Fibroblast of pulmonary artery (primary cell): ENCODE measurements at regions not wholly inside any gene's neighbourhood (a gene's known extent, or its start where the extent isn't known, plus 50 kb on each side); places are given as distances from the start of the nearest gene placed in this dataset.

ENCODE experiments used
- DNase-seq: peaks from one replicate; pipeline ENCODE4 v3.0.0-alpha.2; 2010; ENCODE audit warnings: low read depth
- H3K4me3 ChIP-seq: replicated peaks from 2 replicates; pipeline ENCODE4 v1.5.1; 2011; ENCODE audit warnings: low read depth, mild to moderate bottlenecking, control low read depth, low read length, moderate library complexity
- CTCF ChIP-seq: IDR thresholded peaks from 2 replicates; pipeline ENCODE4 v1.5.1; 2011; ENCODE audit warnings: mild to moderate bottlenecking, control low read depth, low read length, inconsistent platforms; ENCODE audit errors: missing control alignments

DNA sequence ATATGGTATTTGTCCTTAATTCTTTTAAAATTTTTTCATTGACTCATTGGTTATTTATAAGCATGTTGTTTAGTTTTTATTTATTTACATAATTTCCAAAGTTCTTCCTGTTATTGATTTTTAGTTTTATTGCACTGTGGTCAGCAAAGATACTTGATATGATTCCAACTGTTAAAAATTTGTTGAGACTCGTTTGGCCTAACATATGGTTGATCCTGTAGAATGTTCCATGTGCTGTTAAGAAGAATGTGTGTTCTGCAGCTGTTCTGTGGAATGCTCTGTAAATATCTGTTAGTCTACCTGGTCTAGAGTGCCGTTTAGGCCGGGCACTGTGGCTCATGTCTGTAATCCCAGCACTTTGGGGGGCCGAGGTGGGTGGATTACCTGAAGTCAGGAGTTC is 197.7 kb downstream of the CD109 start:
- no peak for DNase-seq
- TF ChIP-seq CTCF, result no peak
- no peak overlapping the region for H3K4me3 ChIP-seq

- H3K4me3 ChIP-seq, result no peak overlapping the region
- no peak for TF ChIP-seq CTCF
- no peak for DNase-seq
These were observed 192.0 kb downstream of the CD109 start for GRCh38 chr6:73888050-73888449.

DNA sequence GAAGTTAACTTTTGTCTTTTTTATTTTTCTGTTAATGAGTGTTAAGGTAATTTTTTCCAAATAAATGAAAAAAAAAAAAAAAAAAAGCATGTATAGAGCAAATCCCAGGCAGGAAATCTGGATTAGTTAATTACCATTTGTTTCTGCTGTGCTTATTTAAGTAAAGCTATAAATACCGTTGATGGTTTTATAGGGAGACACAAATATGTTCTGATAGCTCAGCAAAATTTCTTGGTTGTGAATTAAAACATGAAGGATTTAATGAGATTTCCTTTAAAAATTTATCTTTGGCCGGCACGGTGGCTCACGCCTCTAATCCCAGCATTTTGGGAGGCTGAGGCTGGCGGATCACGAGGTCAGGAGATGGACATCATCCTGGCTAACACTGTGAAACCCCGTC is 189.4 kb downstream of the CD109 start:
- no peak for TF ChIP-seq CTCF
- no peak for DNase-seq
- H3K4me3 ChIP-seq, result no peak overlapping the region

GRCh38 chr6:73884540-73884939 is 188.5 kb downstream of the CD109 start:
- TF ChIP-seq CTCF, result no peak
- H3K4me3 ChIP-seq, result no peak overlapping the region

GRCh38 chr6:73879501-73880293 is 183.7 kb downstream of the CD109 start:
- no peak for DNase-seq
- no peak for TF ChIP-seq CTCF
- H3K4me3 ChIP-seq, result no peak overlapping the region

More at GRCh38 chr6:73884540-73884939, 188.5 kb downstream of the CD109 start:
- DNase-seq, result no peak

- H3K4me3 ChIP-seq, result no peak overlapping the region
- DNase-seq, result no peak
- TF ChIP-seq CTCF, result no peak
These were observed 182.4 kb downstream of the CD109 start for GRCh38 chr6:73878403-73878802.
